A673 (cell line): ENCODE measurements at regions not wholly inside any gene's neighbourhood (a gene's known extent, or its start where the extent isn't known, plus 50 kb on each side); places are given as distances from the start of the nearest gene placed in this dataset.

Experiments
- CTCF ChIP-seq: fragments of 300-800, 200-600 bp; sonication (generic); conservative IDR thresholded peaks from 2 replicates; pipeline ENCODE4 v1.5.1; 2017; ENCODE audit warnings: low read depth, mild to moderate bottlenecking, antibody characterized with exemption, low read length, moderate library complexity, mixed read lengths
- EZH2 ChIP-seq: fragments of 200-600 bp; sonication (generic); IDR thresholded peaks from 2 replicates; pipeline ENCODE4 v1.6.1; 2017; ENCODE audit warnings: borderline replicate concordance, low read depth, mild to moderate bottlenecking, mixed read lengths, antibody characterized with exemption, low read length; ENCODE audit not compliant: poor library complexity, severe bottlenecking

DNA sequence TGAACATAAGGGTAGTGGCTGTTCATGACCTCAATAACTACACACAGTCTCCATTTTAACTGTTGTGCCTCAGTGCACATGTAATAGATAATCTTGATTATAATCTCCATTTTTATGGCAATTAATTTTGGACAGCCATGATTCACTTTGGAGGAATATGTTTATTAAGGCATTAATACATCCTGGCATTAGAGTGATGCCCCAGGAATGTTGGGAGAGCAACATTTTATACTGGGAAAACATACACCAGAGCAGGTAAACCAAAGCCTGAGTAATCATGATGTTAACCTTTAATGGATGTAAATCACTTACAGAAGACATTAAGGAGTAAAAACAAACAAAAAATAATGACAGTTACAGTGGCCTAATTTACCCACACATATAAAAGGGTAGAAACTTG is 886.3 kb upstream of the RAG2 start:
- TF ChIP-seq CTCF = no peak
- TF ChIP-seq EZH2 = no peak
